ENCODE measurements at regions not wholly inside any gene's neighbourhood (a gene's known extent, or its start where the extent isn't known, plus 50 kb on each side); places are given as distances from the start of the nearest gene placed in this dataset.

GRCh38 chrX:43211570-43211969, 433.6 kb upstream of the PPP1R2C start:
- TF ChIP-seq JUND (IDR thresholded peaks at IDR 0.05) (no peak), MAX (IDR thresholded peaks at IDR 0.05) (no peak), CTCF (IDR thresholded peaks at IDR 0.05; ENCODE audit: low read depth, low read length, missing input control) (no peak), NR2F2 (IDR thresholded peaks at IDR 0.05) (no peak), HNF4G (IDR thresholded peaks at IDR 0.05) (no peak), REST (IDR thresholded peaks at IDR 0.05) (no peak), RAD21 (IDR thresholded peaks at IDR 0.05) (no peak), TAF1 (conservative IDR thresholded peaks at IDR 0.05) (no peak), HNF4A (conservative IDR thresholded peaks at IDR 0.05) (no peak), ATF3 (IDR thresholded peaks at IDR 0.05) (no peak), EGR1 (IDR thresholded peaks at IDR 0.05; ENCODE audit: low read depth in 2 of 2) (no peak), FOXA1 (IDR thresholded peaks at IDR 0.05) (no peak), GABPA (IDR thresholded peaks at IDR 0.05 in 1 of 2, conservative IDR thresholded peaks at IDR 0.05 in 1 of 2) (no peak), YY1 (IDR thresholded peaks at IDR 0.05) (no peak)

Data from liver (tissue), 3 donors.